A673 (cell line): ENCODE measurements at regions not wholly inside any gene's neighbourhood (a gene's known extent, or its start where the extent isn't known, plus 50 kb on each side); places are given as distances from the start of the nearest gene placed in this dataset.

Experiments used
- BruUV-seq: library from RNA; stranded (reverse); fragments of 400-500 nt; replicated peaks from 2 replicates; lab custom pipeline; 2021; lab: Mats Ljungman, UMichigan
- CTCF ChIA-PET: fragments of 300-600 bp; sonication (Branson Sonifier 250); formaldehyde crosslinking; loops from one replicate; lab custom pipeline; 2022; ENCODE audit warnings: antibody characterized with exemption; lab: Charles Lee
- POLR2A ChIA-PET: fragments of 300-600 bp; sonication (Branson Sonifier 250); formaldehyde crosslinking; loops from one replicate; lab custom pipeline; 2022; ENCODE audit warnings: antibody characterized with exemption; ENCODE audit not compliant: low non-redundant PET; lab: Charles Lee
- DNase-seq: peaks from one replicate; pipeline ENCODE4 v3.0.0-alpha.2; 2015; ENCODE audit warnings: low spot score
- H3K27ac ChIP-seq: fragments of 200-600 bp; sonication (generic); 2 replicates; pipeline ENCODE4 v1.5.1; 2016; ENCODE audit warnings: mixed run types, low read depth, mild to moderate bottlenecking, mixed read lengths, antibody characterized with exemption, low read length; ENCODE audit not compliant: poor library complexity, severe bottlenecking
- H3K27me3 ChIP-seq: fragments of 200-600 bp; sonication (generic); replicated peaks from 2 replicates; pipeline ENCODE4 v1.6.1; 2017; ENCODE audit warnings: mixed run types, low read depth, mild to moderate bottlenecking, mixed read lengths, antibody characterized with exemption, low read length; ENCODE audit not compliant: insufficient read depth, poor library complexity
- H3K36me3 ChIP-seq: fragments of 200-600 bp; sonication (generic); 2 replicates; pipeline ENCODE4 v1.6.1; 2016; ENCODE audit warnings: mixed run types, mild to moderate bottlenecking, mixed read lengths, antibody characterized with exemption, low read length; ENCODE audit not compliant: insufficient read depth, poor library complexity, severe bottlenecking
- H3K4me1 ChIP-seq: fragments of 200-600 bp; sonication (generic); 2 replicates; pipeline ENCODE4 v1.6.1; 2017; ENCODE audit warnings: mixed run types, mild to moderate bottlenecking, mixed read lengths, antibody characterized with exemption, low read length; ENCODE audit not compliant: insufficient read depth, poor library complexity, severe bottlenecking
- H3K4me3 ChIP-seq: fragments of 200-600 bp; sonication (generic); 2 replicates; pipeline ENCODE4 v1.5.1; 2016; ENCODE audit warnings: low read depth, mixed run types, mild to moderate bottlenecking, mixed read lengths, low read length; ENCODE audit not compliant: poor library complexity, severe bottlenecking
- H3K9me3 ChIP-seq: fragments of 200-600 bp; sonication (generic); 2 replicates; pipeline ENCODE4 v1.6.1; 2016; ENCODE audit warnings: mixed run types, low read depth, mild to moderate bottlenecking, mixed read lengths, antibody characterized with exemption, low read length; ENCODE audit not compliant: poor library complexity, severe bottlenecking
- EZH2 ChIP-seq: fragments of 200-600 bp; sonication (generic); IDR thresholded peaks from 2 replicates; pipeline ENCODE4 v1.6.1; 2017; ENCODE audit warnings: borderline replicate concordance, low read depth, mild to moderate bottlenecking, mixed read lengths, antibody characterized with exemption, low read length; ENCODE audit not compliant: poor library complexity, severe bottlenecking
- intact Hi-C: fragments of 100-400 bp; cut with micrococcal nuclease; formaldehyde crosslinking; loops from one replicate; pipeline ENCODE4 v1.10.0; 2022; ENCODE audit not compliant: unreplicated experiment
- TF ChIP-seq, protein P1 (sequence below): fragments of 300-800, 200-600 bp; sonication (generic); conservative IDR thresholded peaks from 2 replicates; pipeline ENCODE4 v1.5.1; 2017; ENCODE audit warnings: low read depth, mild to moderate bottlenecking, antibody characterized with exemption, low read length, moderate library complexity, mixed read lengths

- no peaks in the 10 kb centered on the region for H3K36me3 ChIP-seq
- ChIA-PET CTCF (no interaction called here), POLR2A (no interaction called here)
- BruUV-seq: no TSS peak
- intact Hi-C loops: no loop called here
- H3K4me3 ChIP-seq: no peak overlapping the region
- no peaks in the 10 kb centered on the region for H3K4me1 ChIP-seq
- H3K9me3 ChIP-seq: peaks cover 23% of the 10 kb centered on the region
- TF ChIP-seq, protein P1, sequence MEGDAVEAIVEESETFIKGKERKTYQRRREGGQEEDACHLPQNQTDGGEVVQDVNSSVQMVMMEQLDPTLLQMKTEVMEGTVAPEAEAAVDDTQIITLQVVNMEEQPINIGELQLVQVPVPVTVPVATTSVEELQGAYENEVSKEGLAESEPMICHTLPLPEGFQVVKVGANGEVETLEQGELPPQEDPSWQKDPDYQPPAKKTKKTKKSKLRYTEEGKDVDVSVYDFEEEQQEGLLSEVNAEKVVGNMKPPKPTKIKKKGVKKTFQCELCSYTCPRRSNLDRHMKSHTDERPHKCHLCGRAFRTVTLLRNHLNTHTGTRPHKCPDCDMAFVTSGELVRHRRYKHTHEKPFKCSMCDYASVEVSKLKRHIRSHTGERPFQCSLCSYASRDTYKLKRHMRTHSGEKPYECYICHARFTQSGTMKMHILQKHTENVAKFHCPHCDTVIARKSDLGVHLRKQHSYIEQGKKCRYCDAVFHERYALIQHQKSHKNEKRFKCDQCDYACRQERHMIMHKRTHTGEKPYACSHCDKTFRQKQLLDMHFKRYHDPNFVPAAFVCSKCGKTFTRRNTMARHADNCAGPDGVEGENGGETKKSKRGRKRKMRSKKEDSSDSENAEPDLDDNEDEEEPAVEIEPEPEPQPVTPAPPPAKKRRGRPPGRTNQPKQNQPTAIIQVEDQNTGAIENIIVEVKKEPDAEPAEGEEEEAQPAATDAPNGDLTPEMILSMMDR: no peak
- H3K27me3 ChIP-seq: no peaks in the 10 kb centered on the region
- DNase-seq: no peak
- no peak overlapping the region for H3K27ac ChIP-seq
Observed at GRCh38 chr19:20482721-20483120, 82.9 kb downstream of the ZNF737 start.

GRCh38 chr19:20481736-20482135 is 83.8 kb downstream of the ZNF737 start:
- Histone ChIP-seq H3K4me3 (no peak overlapping the region), H3K36me3 (no peaks in the 10 kb centered on the region), H3K27me3 (no peaks in the 10 kb centered on the region), H3K9me3 (peaks cover 23% of the 10 kb centered on the region), H3K4me1 (no peaks in the 10 kb centered on the region), H3K27ac (no peak overlapping the region)
- DNase-seq: no peak
- intact Hi-C loops: no loop called here
- BruUV-seq: no TSS peak
- TF ChIP-seq EZH2: no peak
- TF ChIP-seq, protein P1: no peak
- POLR2A ChIA-PET: no interaction called here
- CTCF ChIA-PET: no interaction called here

- CTCF ChIA-PET: no interaction called here
- Histone ChIP-seq H3K27me3 (no peaks in the 10 kb centered on the region), H3K9me3 (peaks cover 41% of the 10 kb centered on the region), H3K4me3 (no peak overlapping the region), H3K4me1 (no peaks in the 10 kb centered on the region), H3K27ac (no peak overlapping the region), H3K36me3 (no peaks in the 10 kb centered on the region)
- TF ChIP-seq, protein P1: no peak
- TF ChIP-seq EZH2: no peak
- DNase-seq: no peak
- POLR2A ChIA-PET: no interaction called here
- intact Hi-C loops: no loop called here
- no TSS peak for BruUV-seq
Observed at GRCh38 chr19:20479483-20479882, 86.1 kb downstream of the ZNF737 start.
